K562 (cell line): ENCODE measurements at regions not wholly inside any gene's neighbourhood (a gene's known extent, or its start where the extent isn't known, plus 50 kb on each side); places are given as distances from the start of the nearest gene placed in this dataset.

Experiments used
- ATAC-seq: fragments of 200-7000 bp; cut with Tn5 transposase; 3 replicates; pipeline ENCODE4 v1.9.1; 2020; ENCODE audit warnings: moderate library complexity
- BruUV-seq: library from RNA; stranded (reverse); fragments of 400-500 nt; replicated peaks from 2 replicates; lab custom pipeline; 2021; lab: Mats Ljungman, UMichigan
- CTCF ChIA-PET: fragments of 300-600 bp; formaldehyde crosslinking; extraction: SDS; loops from one replicate; lab custom pipeline; 2021; ENCODE audit warnings: low intra/inter-chr PET ratio; lab: Yijun Ruan, JAX
- POLR2A ChIA-PET: fragments of 300-600, 350-650 bp; sonication (Branson Sonifier 250); formaldehyde crosslinking; extraction: SDS; loops from one replicate; lab custom pipeline; 2021; ENCODE audit warnings: antibody characterized with exemption, inconsistent platforms; lab: Yijun Ruan, JAX
- DNase-seq, 4 experiments: peaks; one replicate each; pipeline versions ENCODE4 v3.0.0 to v3.0.0-alpha.2; 2011 to 2018; ENCODE audit warnings: low spot score in 3 of 4, mixed read lengths in 3 of 4; ENCODE audit errors: extremely low read depth in 1 of 4
- FAIRE-seq: peaks from 2 replicates; lab custom pipeline; 2011; peaks lifted over from hg19 to GRCh38; lab: Jason Lieb, UNC
- H2AFZ ChIP-seq: 2 replicates; pipeline ENCODE4 v1.6.0; 2011; ENCODE audit warnings: low read depth, low read length, control low read depth, inconsistent platforms
- H3K27ac ChIP-seq: fragments of 200-600 bp; 3 replicates; pipeline ENCODE4 v1.8.0; 2011; ENCODE audit warnings: low read depth, mild to moderate bottlenecking, control low read depth, inconsistent platforms, low read length, moderate library complexity, mixed read lengths; ENCODE audit errors: extremely low read depth
- H3K27me3 ChIP-seq, 2 experiments: fragments of 300-600 bp in 1 of 2; 2 replicates in 1 of 2; 3 replicates in 1 of 2; pipeline versions ENCODE4 v1.6.0 to v1.8.0; 2011; ENCODE audit warnings: inconsistent platforms in 2 of 2, low read length in 2 of 2, mild to moderate bottlenecking in 1 of 2, mixed read lengths in 1 of 2, moderate library complexity in 1 of 2; ENCODE audit not compliant: control insufficient read depth in 2 of 2, insufficient read depth in 2 of 2
- H3K36me3 ChIP-seq: fragments of 300-600 bp; 3 replicates; pipeline ENCODE4 v1.8.0; 2011; ENCODE audit warnings: mild to moderate bottlenecking, low read length, inconsistent platforms; ENCODE audit not compliant: control insufficient read depth, insufficient read depth
- H3K4me1 ChIP-seq, 2 experiments: fragments of 200-600 bp in 1 of 2; replicated peaks in 1 of 2; 2 replicates in 1 of 2; 3 replicates in 1 of 2; pipeline versions ENCODE4 v1.5.1 to v1.8.0; 2011; ENCODE audit warnings: inconsistent platforms in 2 of 2, low read length in 2 of 2, mild to moderate bottlenecking in 1 of 2, mixed read lengths in 1 of 2, moderate library complexity in 1 of 2; ENCODE audit not compliant: control insufficient read depth in 2 of 2, insufficient read depth in 2 of 2
- H3K4me2 ChIP-seq: 2 replicates; pipeline ENCODE4 v1.6.1; 2011; ENCODE audit warnings: low read length, control low read depth, inconsistent platforms, mixed read lengths; ENCODE audit not compliant: insufficient read depth
- H3K4me3 ChIP-seq: fragments of 200-600 bp; sonication (generic), shearing (Covaris generic); 2 replicates; pipeline ENCODE4 v1.5.1; 2016; ENCODE audit warnings: control low read depth, inconsistent platforms
- H3K79me2 ChIP-seq: fragments of 200-600 bp; 3 replicates; pipeline ENCODE4 v1.8.0; 2011; ENCODE audit warnings: low read length, inconsistent platforms; ENCODE audit not compliant: control insufficient read depth, insufficient read depth
- H3K9ac ChIP-seq, 2 experiments: 2 replicates each; pipeline versions ENCODE4 v1.6.0 to v1.6.1; 2011; ENCODE audit warnings: low read depth in 2 of 2, low read length in 2 of 2, control low read depth in 1 of 2, inconsistent platforms in 1 of 2, mild to moderate bottlenecking in 1 of 2, mixed read lengths in 1 of 2; ENCODE audit not compliant: insufficient read depth in 1 of 2
- H3K9me1 ChIP-seq: one replicate; pipeline ENCODE4 v1.6.0; 2011; ENCODE audit warnings: inconsistent platforms, mild to moderate bottlenecking, low read length, moderate library complexity; ENCODE audit not compliant: control insufficient read depth, insufficient read depth
- H3K9me3 ChIP-seq: replicated peaks from 2 replicates; pipeline ENCODE4 v1.5.1; 2011; ENCODE audit warnings: low read depth, low read length, inconsistent platforms; ENCODE audit not compliant: control insufficient read depth, insufficient read depth
- H4K20me1 ChIP-seq: replicated peaks from 2 replicates; pipeline ENCODE4 v1.6.1; 2011; ENCODE audit warnings: low read length, inconsistent platforms, mixed read lengths; ENCODE audit not compliant: control insufficient read depth, insufficient read depth
- BACH1 ChIP-seq: fragments of 200-800 bp; sonication (Bioruptor generic); IDR thresholded peaks from 2 replicates; pipeline ENCODE4 v1.6.1; 2016; ENCODE audit warnings: missing genetic modification characterization, missing compliant biosample characterization
- COPS2 ChIP-seq: fragments of 450-650 bp; conservative IDR thresholded peaks from 2 replicates; pipeline ENCODE4 v1.6.1; 2016; ENCODE audit warnings: mild to moderate bottlenecking, moderate library complexity
- HCFC1 ChIP-seq: IDR thresholded peaks from 2 replicates; pipeline ENCODE4 v1.6.1; 2012; ENCODE audit warnings: low read depth, low read length, improper control_type of control experiment
- HLTF ChIP-seq: fragments of 450-650 bp; IDR thresholded peaks from 2 replicates; pipeline ENCODE4 v1.6.1; 2016
- HMG20B ChIP-seq: fragments of 250-450 bp; sonication (Bioruptor Pico); IDR thresholded peaks from 2 replicates; pipeline ENCODE4 v1.5.0; 2021; ENCODE audit warnings: mild to moderate bottlenecking
- HNRNPK ChIP-seq: fragments of 200-400 bp; formaldehyde crosslinking; IDR thresholded peaks from one replicate; pipeline ENCODE4 v1.6.1; 2018; ENCODE audit warnings: mild to moderate bottlenecking, low read depth, low read length; ENCODE audit not compliant: poor library complexity, severe bottlenecking
- NFATC3 ChIP-seq: fragments of 450-650 bp; IDR thresholded peaks from 2 replicates; pipeline ENCODE4 v1.6.1; 2017; ENCODE audit warnings: mild to moderate bottlenecking
- NUFIP1 ChIP-seq: fragments of 450-650 bp; IDR thresholded peaks from 2 replicates; pipeline ENCODE4 v1.6.1; 2018; ENCODE audit not compliant: partially characterized antibody
- RBM17 ChIP-seq: fragments of 200-400 bp; formaldehyde crosslinking; IDR thresholded peaks from 2 replicates; pipeline ENCODE4 v1.6.1; 2017; ENCODE audit warnings: low read depth, mild to moderate bottlenecking, low read length, borderline replicate concordance
- SMC3 ChIP-seq: conservative IDR thresholded peaks from 2 replicates; pipeline ENCODE4 v1.6.1; 2011; ENCODE audit warnings: low read depth, low read length, improper control_type of control experiment; ENCODE audit not compliant: insufficient read depth
- TAF1 ChIP-seq: IDR thresholded peaks from 2 replicates; pipeline ENCODE4 v1.6.1; 2011; ENCODE audit warnings: mild to moderate bottlenecking, low read length, moderate library complexity; ENCODE audit not compliant: insufficient read depth, control insufficient read depth, severe bottlenecking; ENCODE audit errors: extremely low read depth
- TFAP4 ChIP-seq: sonication (generic); formaldehyde crosslinking; IDR thresholded peaks from 2 replicates; pipeline ENCODE4 v1.8.0; 2022; ENCODE audit warnings: missing genetic modification reagents, mild to moderate bottlenecking, moderate library complexity, borderline replicate concordance
- VEZF1 ChIP-seq: fragments of 200-800 bp; sonication (Bioruptor generic); IDR thresholded peaks from 2 replicates; pipeline ENCODE4 v1.6.1; 2017; ENCODE audit warnings: missing genetic modification characterization, missing compliant biosample characterization
- ZMIZ1 ChIP-seq, 2 experiments: fragments of 150-350 bp in 1 of 2; IDR thresholded peaks; 2 replicates each; pipeline ENCODE4 v1.6.1; 2012 to 2016; ENCODE audit warnings: low read depth in 2 of 2, low read length in 2 of 2, mild to moderate bottlenecking in 1 of 2, moderate library complexity in 1 of 2
- ZNF41 ChIP-seq: fragments of 250-450 bp; sonication (Bioruptor Pico); conservative IDR thresholded peaks from 2 replicates; pipeline ENCODE4 v1.4.0; 2020; ENCODE audit warnings: mild to moderate bottlenecking
- WGBS: fragments of 100-300 bp; shearing (Covaris generic); methylation state at CpG from one replicate; pipeline ENCODE4 v1.1.6; 2016; ENCODE audit warnings: low coverage, mixed read lengths; ENCODE audit not compliant: insufficient coverage; ENCODE audit errors: missing lambda C conversion rate; 5-methylcytosine and 5-hydroxymethylcytosine counted together
- in situ Hi-C: fragments of 300-500 bp; cut with MboI; formaldehyde crosslinking; loops from 4 replicates; pipeline ENCODE4 v1.15.0; 2018; ENCODE audit warnings: inconsistent platforms, mixed read lengths
- intact Hi-C: fragments of 100-400 bp; cut with micrococcal nuclease; formaldehyde crosslinking; loops from 2 replicates; pipeline ENCODE4 v1.14.2; 2022

GRCh38 chr17:5757314-5757907 lies 173.1 kb upstream of the NLRP1 start:
- TF ChIP-seq TFAP4 (CRISPR knock-in tag) (no peak), TAF1 (no peak), RBM17 (no peak), HCFC1 (no peak), HMG20B (CRISPR knock-in tag) (no peak), NUFIP1 (no peak), NFATC3 (no peak), HLTF (no peak), SMC3 (no peak), COPS2 (no peak), BACH1 (tag) (no peak), VEZF1 (CRISPR knock-in tag) (no peak), ZMIZ1 (IDR thresholded peaks at IDR 0.05; ENCODE audit: low read depth in 2 of 2, low read length in 2 of 2) (no peak), ZNF41 (no peak), HNRNPK (no peak)
- Histone ChIP-seq H3K9me1 (no peaks in the 10 kb centered on the region), H3K27ac (no peak overlapping the region), H4K20me1 (no peaks in the 10 kb centered on the region), H3K36me3 (no peaks in the 10 kb centered on the region), H3K4me3 (no peak overlapping the region), H3K27me3 (no peaks in the 10 kb centered on the region), H3K4me2 (no peak overlapping the region), H3K9ac (no peak overlapping the region), H3K9me3 (no peaks in the 10 kb centered on the region), H3K79me2 (no peaks in the 10 kb centered on the region), H3K4me1 (no peaks in the 10 kb centered on the region), H2AFZ (no peak overlapping the region)
- ChIA-PET POLR2A (no interaction called here), CTCF (no interaction called here)
- WGBS, result 0% methylated on average over 5 of the region's 8 CpGs
- DNase-seq (no peak), ATAC-seq (no peak), FAIRE-seq (no peak)
- intact Hi-C loops (no loop called here), in situ Hi-C loops (no loop called here)
- BruUV-seq, result no TSS peak
